H1 (cell line): ENCODE measurements at regions not wholly inside any gene's neighbourhood (a gene's known extent, or its start where the extent isn't known, plus 50 kb on each side); places are given as distances from the start of the nearest gene placed in this dataset.

Experiments
- BRCA1 ChIP-seq: IDR thresholded peaks from 2 replicates; pipeline ENCODE4 v1.6.1; 2012; ENCODE audit warnings: low read depth, low read length, improper control_type of control experiment
- TAF7 ChIP-seq: optimal IDR thresholded peaks from 2 replicates; pipeline ENCODE3; 2011; ENCODE audit warnings: low read depth, mild to moderate bottlenecking, inconsistent platforms, low read length, moderate library complexity, borderline replicate concordance
- TF ChIP-seq, protein P1 (sequence below), 3 experiments: IDR thresholded peaks; 1 replicate in 2 of 3; 2 replicates in 1 of 3; pipeline versions ENCODE4 v1.5.1 to v1.6.1; 2011; ENCODE audit warnings: low read length in 3 of 3, mild to moderate bottlenecking in 3 of 3, inconsistent platforms in 2 of 3, low read depth in 1 of 3, moderate library complexity in 1 of 3; ENCODE audit not compliant: insufficient read depth in 1 of 3; ENCODE audit errors: control extremely low read depth in 1 of 3

DNA sequence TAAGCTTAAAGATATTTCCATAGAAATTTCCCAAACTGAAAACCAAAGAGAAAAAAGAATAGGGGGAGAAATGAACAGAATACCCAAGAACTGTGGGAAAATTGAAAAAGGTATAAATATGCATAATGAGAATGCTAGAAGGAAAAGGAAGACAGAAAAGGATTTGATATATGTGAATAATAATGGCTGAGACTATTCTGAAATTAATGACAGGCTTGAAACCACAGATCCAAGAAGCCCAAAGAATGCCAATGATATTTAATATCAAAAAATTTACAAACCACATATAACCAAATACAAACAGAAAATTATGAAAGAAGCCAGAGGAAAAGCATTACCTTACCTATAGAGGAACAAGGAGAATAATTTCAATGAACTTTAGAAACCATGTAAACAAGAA lies 153.0 kb downstream of the ANXA2 start (continued):
- TF ChIP-seq BRCA1 (no peak), TAF7 (no peak)
- TF ChIP-seq, protein P1, sequence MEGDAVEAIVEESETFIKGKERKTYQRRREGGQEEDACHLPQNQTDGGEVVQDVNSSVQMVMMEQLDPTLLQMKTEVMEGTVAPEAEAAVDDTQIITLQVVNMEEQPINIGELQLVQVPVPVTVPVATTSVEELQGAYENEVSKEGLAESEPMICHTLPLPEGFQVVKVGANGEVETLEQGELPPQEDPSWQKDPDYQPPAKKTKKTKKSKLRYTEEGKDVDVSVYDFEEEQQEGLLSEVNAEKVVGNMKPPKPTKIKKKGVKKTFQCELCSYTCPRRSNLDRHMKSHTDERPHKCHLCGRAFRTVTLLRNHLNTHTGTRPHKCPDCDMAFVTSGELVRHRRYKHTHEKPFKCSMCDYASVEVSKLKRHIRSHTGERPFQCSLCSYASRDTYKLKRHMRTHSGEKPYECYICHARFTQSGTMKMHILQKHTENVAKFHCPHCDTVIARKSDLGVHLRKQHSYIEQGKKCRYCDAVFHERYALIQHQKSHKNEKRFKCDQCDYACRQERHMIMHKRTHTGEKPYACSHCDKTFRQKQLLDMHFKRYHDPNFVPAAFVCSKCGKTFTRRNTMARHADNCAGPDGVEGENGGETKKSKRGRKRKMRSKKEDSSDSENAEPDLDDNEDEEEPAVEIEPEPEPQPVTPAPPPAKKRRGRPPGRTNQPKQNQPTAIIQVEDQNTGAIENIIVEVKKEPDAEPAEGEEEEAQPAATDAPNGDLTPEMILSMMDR (IDR thresholded peaks at IDR 0.05; ENCODE audit: control extremely low read depth in 1 of 3, insufficient read depth in 1 of 3, low read depth in 1 of 3, low read length in 3 of 3) = no peak
